OCI-LY3 (cell line): ENCODE measurements at regions not wholly inside any gene's neighbourhood (a gene's known extent, or its start where the extent isn't known, plus 50 kb on each side); places are given as distances from the start of the nearest gene placed in this dataset.

ENCODE experiments used
- CTCF ChIP-seq: fragments of 200-600, 300-600 bp; sonication (generic); IDR thresholded peaks from 2 replicates; pipeline ENCODE4 v1.5.1; 2014; ENCODE audit warnings: antibody characterized with exemption, low read length, low read depth
- EZH2phosphoT487 ChIP-seq: fragments of 200-600 bp; shearing (Covaris generic); IDR thresholded peaks from 2 replicates; pipeline ENCODE4 v1.6.1; 2018; ENCODE audit warnings: antibody characterized with exemption, mixed run types, low read depth

- TF ChIP-seq CTCF (no peak), EZH2phosphoT487 (no peak)
These were observed 62.6 kb upstream of the TMEM244 start for GRCh38 chr6:129923530-129924250.
